OCI-LY7 (cell line): ENCODE measurements at regions not wholly inside any gene's neighbourhood (a gene's known extent, or its start where the extent isn't known, plus 50 kb on each side); places are given as distances from the start of the nearest gene placed in this dataset.

ENCODE experiments used
- BruUV-seq: library from RNA; stranded (reverse); fragments of 400-500 nt; replicated peaks from 2 replicates; lab custom pipeline; 2021; lab: Mats Ljungman, UMichigan
- CTCF ChIA-PET: fragments of 300-600 bp; sonication (Branson Sonifier 250); formaldehyde crosslinking; loops from one replicate; lab custom pipeline; 2022; ENCODE audit warnings: antibody characterized with exemption; ENCODE audit not compliant: unreplicated experiment; lab: Charles Lee
- POLR2A ChIA-PET: fragments of 300-600 bp; sonication (Branson Sonifier 250); formaldehyde crosslinking; loops from one replicate; lab custom pipeline; 2022; ENCODE audit warnings: antibody characterized with exemption; lab: Charles Lee
- DNase-seq: peaks from one replicate; pipeline ENCODE4 v3.0.0-alpha.2; 2015; ENCODE audit warnings: low spot score
- H2AFZ ChIP-seq: fragments of 200-600 bp; sonication (generic), shearing (Covaris generic); 2 replicates; pipeline ENCODE4 v1.6.1; 2014; ENCODE audit warnings: mild to moderate bottlenecking, antibody characterized with exemption, low read length, moderate library complexity
- H3K27ac ChIP-seq: fragments of 200-600 bp; sonication (generic); 2 replicates; pipeline ENCODE4 v1.5.1; 2014; ENCODE audit warnings: mixed run types, low read depth, mild to moderate bottlenecking, moderate library complexity, low read length, inconsistent platforms; ENCODE audit not compliant: poor library complexity, severe bottlenecking
- H3K36me3 ChIP-seq: fragments of 200-600 bp; sonication (generic); 2 replicates; pipeline ENCODE4 v1.6.1; 2014; ENCODE audit warnings: mild to moderate bottlenecking, antibody characterized with exemption, low read length, moderate library complexity, mixed read lengths; ENCODE audit not compliant: insufficient read depth
- H3K4me1 ChIP-seq: fragments of 200-600 bp; sonication (generic); 2 replicates; pipeline ENCODE4 v1.5.1; 2014; ENCODE audit warnings: mild to moderate bottlenecking, low read length; ENCODE audit not compliant: insufficient read depth, poor library complexity, severe bottlenecking
- H3K4me2 ChIP-seq: fragments of 200-600 bp; sonication (generic); 2 replicates; pipeline ENCODE4 v1.6.1; 2014; ENCODE audit warnings: mild to moderate bottlenecking, low read length
- H3K4me3 ChIP-seq: fragments of 200-600 bp; sonication (generic); 2 replicates; pipeline ENCODE4 v1.5.1; 2014; ENCODE audit warnings: mild to moderate bottlenecking, low read depth, low read length; ENCODE audit not compliant: poor library complexity, severe bottlenecking
- H3K79me2 ChIP-seq: fragments of 200-600 bp; sonication (generic); 2 replicates; pipeline ENCODE4 v1.6.1; 2016; ENCODE audit warnings: low read depth, mild to moderate bottlenecking, low read length, moderate library complexity, mixed read lengths; ENCODE audit not compliant: insufficient read depth
- H3K9me2 ChIP-seq: fragments of 200-600 bp; sonication (generic); 2 replicates; pipeline ENCODE4 v1.6.1; 2016; ENCODE audit warnings: mild to moderate bottlenecking, low read length, mixed read lengths; ENCODE audit not compliant: insufficient read depth
- H3K9me3 ChIP-seq: fragments of 200-600 bp; sonication (generic); 2 replicates; pipeline ENCODE4 v1.6.1; 2014; ENCODE audit warnings: mild to moderate bottlenecking, mixed run types, low read length, mixed read lengths
- H4K20me1 ChIP-seq: fragments of 200-600 bp; sonication (generic); 2 replicates; pipeline ENCODE4 v1.6.1; 2014; ENCODE audit warnings: mild to moderate bottlenecking, antibody characterized with exemption, low read length, moderate library complexity, mixed read lengths; ENCODE audit not compliant: insufficient read depth
- CTCF ChIP-seq: fragments of 200-600 bp; sonication (generic); conservative IDR thresholded peaks from 2 replicates; pipeline ENCODE4 v1.5.1; 2014; ENCODE audit warnings: mild to moderate bottlenecking, antibody characterized with exemption, low read length, moderate library complexity, mixed read lengths
- EZH2phosphoT487 ChIP-seq: fragments of 200-600 bp; sonication (generic); IDR thresholded peaks from 2 replicates; pipeline ENCODE4 v1.6.1; 2018; ENCODE audit warnings: low read depth, borderline replicate concordance, mild to moderate bottlenecking, mixed run types, antibody characterized with exemption, low read length, moderate library complexity, mixed read lengths
- intact Hi-C: fragments of 100-400 bp; cut with micrococcal nuclease; formaldehyde crosslinking; loops from one replicate; pipeline ENCODE4 v1.10.0; 2022; ENCODE audit not compliant: unreplicated experiment

GRCh38 chr11:28969832-28970231 lies 861.6 kb downstream of the METTL15 start:
- Histone ChIP-seq H3K79me2 (no peaks in the 10 kb centered on the region), H3K9me3 (no peaks in the 10 kb centered on the region), H3K27ac (no peak overlapping the region), H2AFZ (no peak overlapping the region), H3K9me2 (no peaks in the 10 kb centered on the region), H3K4me2 (no peak overlapping the region), H3K4me1 (no peaks in the 10 kb centered on the region), H3K4me3 (no peak overlapping the region), H4K20me1 (no peaks in the 10 kb centered on the region), H3K36me3 (no peaks in the 10 kb centered on the region)
- ChIA-PET CTCF (no interaction called here), POLR2A (no interaction called here)
- no peak for TF ChIP-seq CTCF
- no peak for TF ChIP-seq EZH2phosphoT487
- no TSS peak for BruUV-seq
- intact Hi-C loops, result no loop called here
- DNase-seq, result no peak

GRCh38 chr11:28966951-28967350 lies 858.8 kb downstream of the METTL15 start:
- no peaks in the 10 kb centered on the region for H3K79me2 ChIP-seq
- no peak overlapping the region for H3K27ac ChIP-seq
- no peak overlapping the region for H2AFZ ChIP-seq
- POLR2A ChIA-PET, result no interaction called here
- no peaks in the 10 kb centered on the region for H3K4me1 ChIP-seq
- no peak overlapping the region for H3K4me3 ChIP-seq
- CTCF ChIA-PET, result no interaction called here
- H3K9me3 ChIP-seq, result no peaks in the 10 kb centered on the region
- no peak for DNase-seq
- intact Hi-C loops, result no loop called here
- H3K9me2 ChIP-seq, result no peaks in the 10 kb centered on the region
- no peaks in the 10 kb centered on the region for H3K36me3 ChIP-seq
- TF ChIP-seq CTCF (no peak), EZH2phosphoT487 (no peak)
- H4K20me1 ChIP-seq, result no peaks in the 10 kb centered on the region
- no TSS peak for BruUV-seq
- H3K4me2 ChIP-seq, result no peak overlapping the region

GRCh38 chr11:28965819-28966218 lies 857.6 kb downstream of the METTL15 start:
- intact Hi-C loops, result no loop called here
- no peaks in the 10 kb centered on the region for H4K20me1 ChIP-seq
- no peaks in the 10 kb centered on the region for H3K79me2 ChIP-seq
- no peak overlapping the region for H3K4me3 ChIP-seq
- ChIA-PET POLR2A (no interaction called here), CTCF (no interaction called here)
- H3K9me3 ChIP-seq, result no peaks in the 10 kb centered on the region
- no peak overlapping the region for H3K27ac ChIP-seq
- H3K36me3 ChIP-seq, result no peaks in the 10 kb centered on the region
- no peak for TF ChIP-seq EZH2phosphoT487
- TF ChIP-seq CTCF, result no peak
- H3K4me2 ChIP-seq, result no peak overlapping the region
- no peak for DNase-seq
- no peaks in the 10 kb centered on the region for H3K9me2 ChIP-seq
- H3K4me1 ChIP-seq, result no peaks in the 10 kb centered on the region
- no TSS peak for BruUV-seq
- H2AFZ ChIP-seq, result no peak overlapping the region
